ENCODE measurements at regions not wholly inside any gene's neighbourhood (a gene's known extent, or its start where the extent isn't known, plus 50 kb on each side); places are given as distances from the start of the nearest gene placed in this dataset.

DNA sequence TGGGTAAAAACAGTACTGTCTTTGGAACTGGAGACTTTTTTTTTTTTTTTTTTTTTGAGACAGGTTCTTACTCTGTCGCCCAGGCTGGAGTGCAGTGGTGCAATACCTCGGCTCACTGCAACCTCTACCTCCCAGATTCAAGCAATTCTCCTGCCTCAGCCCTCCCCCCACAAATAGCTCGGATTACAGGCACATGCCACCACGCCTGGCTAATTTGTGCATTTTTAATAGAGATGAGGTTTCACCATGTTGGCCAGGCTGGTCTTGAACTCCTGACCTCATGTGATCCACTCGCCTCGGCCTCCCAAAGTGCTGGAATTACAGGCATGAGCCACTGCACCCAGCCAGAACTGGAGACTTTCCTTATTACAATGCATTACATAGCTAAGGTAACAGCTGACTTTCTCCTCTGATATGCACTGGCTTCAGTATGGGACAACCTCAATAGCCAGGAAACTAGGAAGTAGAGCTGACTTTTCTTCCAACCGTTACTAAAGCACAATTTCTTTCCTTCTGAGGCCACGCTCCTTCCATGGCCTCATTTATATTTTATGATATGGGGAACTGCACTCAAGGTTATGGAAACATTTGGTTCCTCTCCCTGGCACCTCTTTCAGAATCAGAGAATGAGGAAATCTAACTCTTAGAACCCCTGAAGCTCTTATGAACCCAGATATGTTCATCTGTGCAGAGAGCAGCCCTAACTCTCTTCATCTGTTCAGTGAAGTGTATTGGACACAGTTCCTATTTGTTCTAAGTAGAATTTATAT is 53.5 kb upstream of the FAM9B start:
- H3K4me3 ChIP-seq (replicated peaks; ENCODE audit: low read depth, low read length), result no peak overlapping the region
- no peak for DNase-seq (ENCODE audit: extremely low read depth, low read depth)
- TF ChIP-seq CTCF (IDR thresholded peaks at IDR 0.05; ENCODE audit: low read depth, low read length, missing control alignments), result no peak

DNA sequence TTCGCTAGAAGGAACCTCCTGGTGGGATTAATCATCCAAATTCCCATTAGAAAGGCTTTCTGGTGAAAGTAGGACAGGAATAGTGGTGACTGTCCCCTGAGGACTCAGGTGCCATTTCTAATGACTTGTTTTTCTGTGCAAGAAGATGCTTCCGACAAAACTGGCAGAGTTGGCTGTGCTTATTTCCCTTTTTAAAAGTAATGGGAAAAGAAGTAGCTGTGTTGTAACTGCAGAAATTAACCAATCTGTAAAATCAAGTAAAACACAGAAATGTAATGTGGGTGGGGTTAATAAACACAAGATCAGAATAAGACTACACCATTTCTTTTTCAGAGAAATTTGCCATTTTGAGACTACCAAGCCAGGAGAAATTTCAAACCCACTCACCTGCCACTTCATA is 55.0 kb upstream of the FAM9B start:
- no peak for TF ChIP-seq CTCF (IDR thresholded peaks at IDR 0.05; ENCODE audit: low read depth, low read length, missing control alignments)
- H3K4me3 ChIP-seq (replicated peaks; ENCODE audit: low read depth, low read length), result no peak overlapping the region
- DNase-seq (ENCODE audit: extremely low read depth, low read depth), result no peak

GRCh38 chrX:9090766-9091165 is 56.8 kb upstream of the FAM9B start:
- no peak for DNase-seq (ENCODE audit: extremely low read depth, low read depth)
- TF ChIP-seq CTCF (IDR thresholded peaks at IDR 0.05; ENCODE audit: low read depth, low read length, missing control alignments), result no peak
- no peak overlapping the region for H3K4me3 ChIP-seq (replicated peaks; ENCODE audit: low read depth, low read length)

DNA sequence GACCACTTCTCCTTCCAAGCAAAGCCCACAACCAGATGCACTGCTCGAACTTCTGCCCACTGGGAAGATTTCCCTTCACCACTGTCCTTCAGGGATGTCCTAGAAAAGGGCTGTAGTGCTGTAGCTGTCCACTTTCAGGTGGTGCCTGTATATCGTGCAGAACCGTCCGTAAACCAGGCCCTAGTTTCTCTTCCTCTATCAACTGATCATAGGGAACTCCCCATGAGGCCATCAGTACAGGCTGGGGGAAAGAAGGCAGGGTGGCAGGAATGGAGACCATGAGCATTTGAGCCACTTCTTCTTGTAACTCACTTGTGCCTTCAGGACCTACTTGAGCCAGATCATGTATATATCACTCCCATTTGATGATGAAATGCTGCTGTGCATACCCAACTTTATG is 57.3 kb upstream of the FAM9B start:
- H3K4me3 ChIP-seq (replicated peaks; ENCODE audit: low read depth, low read length), result no peak overlapping the region
- no peak for DNase-seq (ENCODE audit: extremely low read depth, low read depth)
- no peak for TF ChIP-seq CTCF (IDR thresholded peaks at IDR 0.05; ENCODE audit: low read depth, low read length, missing control alignments)

DNA sequence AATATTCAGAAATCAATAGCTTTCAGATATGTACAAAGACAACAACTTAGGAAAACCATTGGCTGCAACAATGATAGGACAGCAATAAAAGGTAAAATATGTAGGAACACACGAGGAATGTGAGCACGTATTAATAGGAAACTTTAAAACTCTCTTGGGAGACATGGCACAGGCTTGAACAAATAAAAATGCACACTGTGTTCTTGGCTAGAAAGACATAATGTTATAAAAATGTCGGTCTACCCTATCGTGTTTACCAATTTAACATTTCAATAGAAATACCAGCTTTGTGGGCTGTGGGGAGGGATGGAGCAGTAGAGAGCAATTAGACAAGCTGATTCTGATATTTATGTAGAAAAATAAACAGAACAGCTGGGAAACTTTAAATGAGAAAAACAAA is 69.0 kb upstream of the FAM9B start:
- H3K4me3 ChIP-seq (replicated peaks; ENCODE audit: low read depth, low read length), result no peak overlapping the region
- no peak for DNase-seq (ENCODE audit: extremely low read depth, low read depth)
- TF ChIP-seq CTCF (IDR thresholded peaks at IDR 0.05; ENCODE audit: low read depth, low read length, missing control alignments), result no peak

DNA sequence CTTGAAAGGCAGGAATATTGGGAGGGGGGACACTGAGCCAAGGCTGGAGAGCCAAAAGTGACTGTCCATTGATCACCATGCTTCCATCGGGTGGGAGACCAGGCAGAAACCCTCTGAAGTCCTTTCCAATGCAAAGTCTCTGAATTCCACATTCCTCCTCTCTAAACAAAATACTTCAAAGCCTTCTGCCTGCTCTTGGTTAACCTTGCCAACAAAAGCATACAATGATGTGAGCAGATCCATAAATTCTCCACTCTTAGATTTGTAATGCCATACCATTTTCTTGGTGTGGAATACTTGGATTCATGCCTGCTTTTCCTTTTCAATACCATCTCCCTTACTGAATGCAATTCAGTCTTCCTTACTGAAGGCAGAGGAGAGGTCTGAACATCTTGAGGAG is 74.1 kb upstream of the FAM9B start:
- no peak overlapping the region for H3K4me3 ChIP-seq (replicated peaks; ENCODE audit: low read depth, low read length)
- TF ChIP-seq CTCF (IDR thresholded peaks at IDR 0.05; ENCODE audit: low read depth, low read length, missing control alignments), result no peak
- DNase-seq (ENCODE audit: extremely low read depth, low read depth), result no peak

DNA sequence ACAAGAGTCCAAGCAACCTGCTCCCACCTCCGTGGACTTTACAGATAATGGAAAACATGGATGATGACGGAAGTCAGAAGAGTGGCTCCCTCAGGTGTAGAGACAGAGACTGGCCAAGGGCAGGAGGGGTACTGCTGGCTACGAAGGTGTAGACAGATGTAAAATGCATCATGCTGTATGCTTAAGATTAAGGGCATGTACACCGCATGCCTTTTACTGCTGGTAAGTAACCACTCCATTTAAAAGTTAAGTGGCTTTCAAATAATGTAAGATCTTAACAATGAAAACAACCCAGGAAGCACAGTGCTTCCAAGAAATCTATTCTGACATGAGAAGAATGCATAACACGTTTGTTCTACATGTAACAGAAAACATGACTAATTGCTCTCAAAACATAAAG is 76.9 kb upstream of the FAM9B start:
- TF ChIP-seq CTCF (IDR thresholded peaks at IDR 0.05; ENCODE audit: low read depth, low read length, missing control alignments), result no peak
- no peak for DNase-seq (ENCODE audit: extremely low read depth, low read depth)
- no peak overlapping the region for H3K4me3 ChIP-seq (replicated peaks; ENCODE audit: low read depth, low read length)
